WTC11 (cell line): ENCODE measurements at regions not wholly inside any gene's neighbourhood (a gene's known extent, or its start where the extent isn't known, plus 50 kb on each side); places are given as distances from the start of the nearest gene placed in this dataset.

Experiments used
- ATF2 ChIP-seq: sonication (generic); formaldehyde crosslinking; IDR thresholded peaks from 2 replicates; pipeline ENCODE4 v1.8.1; 2022; ENCODE audit warnings: low read depth, missing genetic modification reagents, borderline replicate concordance
- CTCF ChIP-seq: fragments of 200-600 bp; IDR thresholded peaks from 2 replicates; pipeline ENCODE4 v1.8.0; 2022; ENCODE audit warnings: antibody characterized with exemption
- FOXP4 ChIP-seq: sonication (generic); formaldehyde crosslinking; IDR thresholded peaks from 2 replicates; pipeline ENCODE4 v1.8.0; 2022; ENCODE audit warnings: mild to moderate bottlenecking, missing genetic modification reagents
- NFE2L1 ChIP-seq: sonication (generic); formaldehyde crosslinking; IDR thresholded peaks from 2 replicates; pipeline ENCODE4 v1.8.1; 2023; ENCODE audit warnings: missing genetic modification reagents
- SOX15 ChIP-seq: fragments of 250-450 bp; sonication (Bioruptor Pico); IDR thresholded peaks from 2 replicates; pipeline ENCODE4 v1.9.0; 2021; ENCODE audit warnings: mild to moderate bottlenecking
- TP53 ChIP-seq: sonication (generic); formaldehyde crosslinking; IDR thresholded peaks from 2 replicates; pipeline ENCODE4 v1.8.1; 2023; ENCODE audit warnings: mild to moderate bottlenecking, missing genetic modification reagents

GRCh38 chr6:10190042-10190441 lies 224.8 kb downstream of the TFAP2A start:
- TF ChIP-seq FOXP4 (no peak), CTCF (no peak), SOX15 (CRISPR knock-in tag) (no peak), TP53 (CRISPR knock-in tag) (no peak), NFE2L1 (CRISPR knock-in tag) (no peak), ATF2 (no peak)
